ENCODE measurements at regions not wholly inside any gene's neighbourhood (a gene's known extent, or its start where the extent isn't known, plus 50 kb on each side); places are given as distances from the start of the nearest gene placed in this dataset.
"Not testable (repeated sequence)": the region's sequence is repeated elsewhere in the genome, so short reads cannot be mapped to it uniquely, and the experiment has no call there.

- not testable (repeated sequence) for TF ChIP-seq POLR2A, POLR2AphosphoS5 (IDR thresholded peaks at IDR 0.05)
Measured at GRCh38 chr10:53338199-53338598, 565.6 kb upstream of the MBL2 start.
